ENCODE measurements at regions not wholly inside any gene's neighbourhood (a gene's known extent, or its start where the extent isn't known, plus 50 kb on each side); places are given as distances from the start of the nearest gene placed in this dataset.

- TF ChIP-seq CTCF (IDR thresholded peaks at IDR 0.05), result no peak
- TF ChIP-seq ZFX (IDR thresholded peaks at IDR 0.05; ENCODE audit: borderline replicate concordance), result no peak
These were observed 220.7 kb upstream of the TP63 start for GRCh38 chr3:189410522-189410921.
